ENCODE measurements at regions not wholly inside any gene's neighbourhood (a gene's known extent, or its start where the extent isn't known, plus 50 kb on each side); places are given as distances from the start of the nearest gene placed in this dataset.

GRCh38 chr18:57251747-57252146, 100.6 kb upstream of the ST8SIA3 start:
- TF ChIP-seq TAF1 (IDR thresholded peaks at IDR 0.05; ENCODE audit: borderline replicate concordance, insufficient read depth, low read length) (no peak), FOXP2 (optimal IDR thresholded peaks at IDR 0.05; ENCODE audit: borderline replicate concordance, extremely low read depth, extremely low read length, insufficient read depth) (no peak), REST (IDR thresholded peaks at IDR 0.05; ENCODE audit: insufficient read depth in 1 of 2, low read depth in 2 of 2, low read length in 2 of 2) (no peak), SIN3A (IDR thresholded peaks at IDR 0.05; ENCODE audit: borderline replicate concordance, insufficient read depth, low read length) (no peak), POLR2AphosphoS5 (IDR thresholded peaks at IDR 0.05; ENCODE audit: low read depth, low read length) (no peak)

GRCh38 chr18:57253903-57254302, 98.5 kb upstream of the ST8SIA3 start:
- no peak for TF ChIP-seq FOXP2 (optimal IDR thresholded peaks at IDR 0.05; ENCODE audit: borderline replicate concordance, extremely low read depth, extremely low read length, insufficient read depth)
- no peak for TF ChIP-seq SIN3A (IDR thresholded peaks at IDR 0.05; ENCODE audit: borderline replicate concordance, insufficient read depth, low read length)
- TF ChIP-seq REST (IDR thresholded peaks at IDR 0.05; ENCODE audit: insufficient read depth in 1 of 2, low read depth in 2 of 2, low read length in 2 of 2), result no peak
- no peak for TF ChIP-seq TAF1 (IDR thresholded peaks at IDR 0.05; ENCODE audit: borderline replicate concordance, insufficient read depth, low read length)
- TF ChIP-seq POLR2AphosphoS5 (IDR thresholded peaks at IDR 0.05; ENCODE audit: low read depth, low read length), result no peak

- TF ChIP-seq TAF1 (IDR thresholded peaks at IDR 0.05; ENCODE audit: borderline replicate concordance, insufficient read depth, low read length), result no peak
- TF ChIP-seq POLR2AphosphoS5 (IDR thresholded peaks at IDR 0.05; ENCODE audit: low read depth, low read length), result no peak
- no peak for TF ChIP-seq REST (IDR thresholded peaks at IDR 0.05; ENCODE audit: insufficient read depth in 1 of 2, low read depth in 2 of 2, low read length in 2 of 2)
- no peak for TF ChIP-seq FOXP2 (optimal IDR thresholded peaks at IDR 0.05; ENCODE audit: borderline replicate concordance, extremely low read depth, extremely low read length, insufficient read depth)
- TF ChIP-seq SIN3A (IDR thresholded peaks at IDR 0.05; ENCODE audit: borderline replicate concordance, insufficient read depth, low read length), result no peak
Observed at GRCh38 chr18:57258131-57258777, 94.1 kb upstream of the ST8SIA3 start.

GRCh38 chr18:57267368-57267925, 84.9 kb upstream of the ST8SIA3 start:
- no peak for TF ChIP-seq SIN3A (IDR thresholded peaks at IDR 0.05; ENCODE audit: borderline replicate concordance, insufficient read depth, low read length)
- TF ChIP-seq REST (IDR thresholded peaks at IDR 0.05; ENCODE audit: insufficient read depth in 1 of 2, low read depth in 2 of 2, low read length in 2 of 2), result no peak
- TF ChIP-seq POLR2AphosphoS5 (IDR thresholded peaks at IDR 0.05; ENCODE audit: low read depth, low read length), result no peak
- no peak for TF ChIP-seq FOXP2 (optimal IDR thresholded peaks at IDR 0.05; ENCODE audit: borderline replicate concordance, extremely low read depth, extremely low read length, insufficient read depth)
- TF ChIP-seq TAF1 (IDR thresholded peaks at IDR 0.05; ENCODE audit: borderline replicate concordance, insufficient read depth, low read length), result no peak

All from PFSK-1 (cell line).